IPS-15b (cell line): ENCODE measurements at regions not wholly inside any gene's neighbourhood (a gene's known extent, or its start where the extent isn't known, plus 50 kb on each side); places are given as distances from the start of the nearest gene placed in this dataset.

Experiments used
- H3K27me3 ChIP-seq: one replicate; pipeline ENCODE4 v1.6.1; 2013; ENCODE audit warnings: low read length; ENCODE audit not compliant: control insufficient read depth, insufficient read depth
- H3K36me3 ChIP-seq: one replicate; pipeline ENCODE4 v1.6.1; 2013; ENCODE audit warnings: low read length; ENCODE audit not compliant: control insufficient read depth, insufficient read depth
- H3K4me1 ChIP-seq: one replicate; pipeline ENCODE4 v1.6.1; 2013; ENCODE audit warnings: mild to moderate bottlenecking, low read length; ENCODE audit not compliant: control insufficient read depth, insufficient read depth
- H3K4me3 ChIP-seq: one replicate; pipeline ENCODE4 v1.5.1; 2013; ENCODE audit warnings: low read depth, low read length
- H3K9ac ChIP-seq: one replicate; pipeline ENCODE4 v1.6.1; 2013; ENCODE audit warnings: low read depth, mild to moderate bottlenecking, low read length
- H3K9me3 ChIP-seq: one replicate; pipeline ENCODE4 v1.6.1; 2013; ENCODE audit warnings: mild to moderate bottlenecking, low read length; ENCODE audit not compliant: control insufficient read depth, insufficient read depth

DNA sequence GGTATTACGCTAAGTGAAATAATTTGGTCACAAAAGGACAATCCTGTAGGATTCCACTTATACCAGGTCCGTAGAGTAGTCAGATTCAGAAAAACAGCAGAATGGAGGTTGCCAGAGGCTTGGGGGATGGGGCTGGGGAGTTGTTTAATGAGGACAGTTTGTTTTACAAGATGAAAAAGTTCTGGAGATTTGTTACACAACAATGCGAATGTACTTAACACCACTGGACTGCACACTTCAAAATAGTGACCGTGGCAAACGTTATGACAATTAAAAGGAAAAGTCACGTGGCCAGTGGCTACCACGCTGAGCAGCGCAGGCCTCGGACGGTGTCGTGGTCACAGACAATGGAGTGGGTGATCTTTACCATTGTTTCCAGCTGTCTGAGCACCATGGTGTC is 338.1 kb downstream of the SEC14L1 start:
- peak overlapping the region; percentile 14 for H3K9ac ChIP-seq
- no peak overlapping the region for H3K4me3 ChIP-seq
- H3K9me3 ChIP-seq, result no peaks in the 10 kb centered on the region
- peaks cover 20% of the 10 kb centered on the region for H3K4me1 ChIP-seq
- H3K36me3 ChIP-seq, result peaks cover 23% of the 10 kb centered on the region
- no peaks in the 10 kb centered on the region for H3K27me3 ChIP-seq

DNA sequence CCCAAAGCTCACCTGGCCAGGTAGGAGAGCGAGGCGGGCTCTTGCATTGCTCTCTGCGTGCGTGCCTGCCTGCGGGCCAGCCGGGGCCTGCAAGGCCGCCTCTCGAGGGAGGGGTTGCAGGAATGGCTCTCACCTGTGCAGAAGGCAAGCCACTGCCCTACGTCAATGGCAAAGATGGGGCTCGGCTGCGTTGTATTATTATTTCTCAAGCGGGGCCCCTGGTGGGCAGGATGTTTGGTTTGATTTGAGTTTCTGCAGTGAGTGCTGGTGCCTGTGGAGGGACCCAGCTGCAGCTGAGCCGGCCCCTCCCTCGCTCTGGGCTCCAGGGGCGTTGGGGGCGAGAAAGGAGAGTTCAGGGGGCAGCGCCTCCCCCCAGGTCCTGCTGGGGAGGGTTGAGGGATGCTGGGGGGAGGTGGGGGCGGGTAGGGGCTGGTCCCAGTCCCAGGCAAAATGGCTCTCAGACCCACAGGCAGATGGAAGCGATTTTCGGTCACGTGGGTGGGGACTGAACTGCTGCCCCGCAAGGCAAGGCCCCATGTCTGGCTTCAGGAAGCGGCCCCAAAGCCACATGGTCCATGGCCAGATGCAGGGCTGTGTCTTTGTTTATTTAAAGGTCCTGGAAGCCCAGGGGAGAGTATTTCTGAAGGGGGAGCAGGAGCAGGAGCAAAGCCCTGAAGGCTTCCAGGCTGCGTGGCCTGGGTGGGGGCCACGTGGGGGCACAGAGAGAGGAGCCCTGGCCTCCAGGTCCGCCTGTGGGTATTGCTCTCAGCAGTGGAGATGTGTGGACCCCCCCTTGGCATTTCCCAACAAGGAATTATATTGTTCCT is 338.8 kb downstream of the SEC14L1 start:
- Histone ChIP-seq H3K36me3 (peaks cover 26% of the 10 kb centered on the region), H3K9me3 (no peaks in the 10 kb centered on the region), H3K4me1 (peaks cover 20% of the 10 kb centered on the region), H3K4me3 (no peak overlapping the region), H3K27me3 (no peaks in the 10 kb centered on the region), H3K9ac (no peak overlapping the region)

DNA sequence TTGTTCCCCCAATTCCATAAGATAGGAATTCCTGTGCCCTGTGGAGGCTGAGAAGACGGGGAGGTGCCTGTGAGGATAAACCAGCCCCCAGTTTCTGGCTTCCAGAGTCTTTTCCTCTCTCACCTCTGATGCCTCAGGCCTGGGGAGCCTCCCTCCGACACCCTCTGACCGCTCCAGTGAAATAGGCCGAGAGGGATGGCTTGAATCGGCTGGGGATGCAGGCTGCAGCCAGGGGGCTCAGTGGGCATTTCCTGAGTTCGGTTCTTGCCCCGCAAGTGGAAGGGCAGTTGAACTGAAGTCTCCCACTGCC is 339.4 kb downstream of the SEC14L1 start:
- no peaks in the 10 kb centered on the region for H3K9me3 ChIP-seq
- H3K4me1 ChIP-seq, result peaks cover 20% of the 10 kb centered on the region
- H3K4me3 ChIP-seq, result no peak overlapping the region
- no peak overlapping the region for H3K9ac ChIP-seq
- peaks cover 26% of the 10 kb centered on the region for H3K36me3 ChIP-seq
- no peaks in the 10 kb centered on the region for H3K27me3 ChIP-seq

DNA sequence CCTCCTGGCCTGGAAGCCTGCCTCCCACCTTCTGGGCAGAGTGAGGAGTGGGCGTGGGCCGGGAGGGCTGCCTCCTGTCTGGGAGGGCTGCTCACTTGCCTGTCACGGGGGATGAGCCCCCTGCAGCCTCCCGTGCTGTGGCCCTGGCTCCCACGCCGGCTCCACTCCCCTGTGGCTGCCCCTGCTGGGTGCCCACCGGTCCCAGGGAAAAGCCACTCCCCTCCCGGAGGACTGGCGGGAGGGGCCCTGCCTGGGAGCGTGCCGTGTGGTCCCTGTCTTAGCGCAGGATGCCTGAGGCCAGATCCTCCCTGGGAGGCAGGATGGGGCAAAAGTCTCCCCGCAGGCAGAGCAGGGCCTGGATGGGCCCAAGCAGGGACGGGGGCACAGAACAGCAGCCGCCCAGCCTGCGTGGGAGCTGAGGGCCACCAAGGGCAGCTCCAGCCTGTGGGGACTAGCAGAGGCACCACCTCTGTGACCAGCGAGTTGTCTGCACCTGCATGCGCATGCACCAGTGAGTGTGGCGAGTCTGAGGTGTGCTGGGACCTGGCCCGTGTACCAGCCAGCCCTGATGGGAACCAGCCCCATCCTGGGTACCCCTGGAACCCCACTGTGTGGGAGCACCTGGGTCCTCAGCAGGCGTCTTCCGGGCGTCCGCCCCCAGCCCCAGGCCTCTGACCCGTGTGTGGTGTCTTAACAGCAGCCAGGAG is 339.9 kb downstream of the SEC14L1 start:
- Histone ChIP-seq H3K4me1 (peaks cover 20% of the 10 kb centered on the region), H3K9ac (no peak overlapping the region)

DNA sequence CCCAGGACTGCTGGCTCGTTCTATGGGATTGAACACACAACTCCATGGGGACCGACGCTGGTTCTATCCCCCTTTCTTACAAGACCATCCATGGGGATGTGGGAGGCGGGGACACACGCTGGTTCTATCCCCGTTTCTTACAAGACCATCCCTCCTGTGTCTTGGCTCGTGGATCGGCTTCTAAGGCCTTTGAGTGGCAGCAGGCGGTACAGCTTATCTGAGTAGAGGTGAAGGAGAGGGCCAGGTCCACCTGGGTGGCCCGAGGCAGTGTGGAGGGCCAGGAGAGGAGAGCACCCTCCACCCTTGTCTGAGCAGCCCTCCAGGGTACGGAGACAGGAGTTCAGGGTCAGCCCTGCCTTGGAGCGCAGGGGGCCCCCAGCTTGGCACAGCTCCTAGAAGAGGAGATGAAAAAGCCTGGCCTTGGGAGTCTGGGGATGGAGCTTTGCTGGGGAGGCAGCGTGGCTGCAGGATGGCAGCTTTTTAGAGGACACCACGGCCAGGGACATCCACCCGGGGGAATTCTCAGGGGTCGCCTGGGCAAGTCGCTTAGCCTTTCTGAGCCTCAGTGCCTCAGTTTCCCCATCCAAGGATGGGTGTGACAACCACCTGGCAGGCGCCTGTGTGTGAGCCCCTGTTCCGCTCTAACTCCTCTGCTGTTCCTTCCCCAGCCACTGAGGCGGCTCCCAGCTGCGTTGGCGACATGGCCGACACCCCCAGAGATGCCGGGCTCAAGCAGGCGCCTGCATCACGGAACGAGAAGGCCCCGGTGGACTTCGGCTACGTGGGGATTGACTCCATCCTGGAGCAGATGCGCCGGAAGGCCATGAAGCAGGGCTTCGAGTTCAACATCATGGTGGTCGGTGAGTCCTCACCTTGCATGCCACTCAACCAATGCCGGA is 341.0 kb downstream of the SEC14L1 start:
- peaks cover 26% of the 10 kb centered on the region for H3K36me3 ChIP-seq
- H3K9me3 ChIP-seq, result no peaks in the 10 kb centered on the region
- no peak overlapping the region for H3K4me3 ChIP-seq
- no peak overlapping the region for H3K9ac ChIP-seq
- no peaks in the 10 kb centered on the region for H3K27me3 ChIP-seq
- peaks cover 18% of the 10 kb centered on the region for H3K4me1 ChIP-seq

More for the DNA sequence above, 339.9 kb downstream of the SEC14L1 start:
- H3K36me3 ChIP-seq, result peaks cover 26% of the 10 kb centered on the region
- no peaks in the 10 kb centered on the region for H3K27me3 ChIP-seq
- no peaks in the 10 kb centered on the region for H3K9me3 ChIP-seq
- H3K4me3 ChIP-seq, result no peak overlapping the region

DNA sequence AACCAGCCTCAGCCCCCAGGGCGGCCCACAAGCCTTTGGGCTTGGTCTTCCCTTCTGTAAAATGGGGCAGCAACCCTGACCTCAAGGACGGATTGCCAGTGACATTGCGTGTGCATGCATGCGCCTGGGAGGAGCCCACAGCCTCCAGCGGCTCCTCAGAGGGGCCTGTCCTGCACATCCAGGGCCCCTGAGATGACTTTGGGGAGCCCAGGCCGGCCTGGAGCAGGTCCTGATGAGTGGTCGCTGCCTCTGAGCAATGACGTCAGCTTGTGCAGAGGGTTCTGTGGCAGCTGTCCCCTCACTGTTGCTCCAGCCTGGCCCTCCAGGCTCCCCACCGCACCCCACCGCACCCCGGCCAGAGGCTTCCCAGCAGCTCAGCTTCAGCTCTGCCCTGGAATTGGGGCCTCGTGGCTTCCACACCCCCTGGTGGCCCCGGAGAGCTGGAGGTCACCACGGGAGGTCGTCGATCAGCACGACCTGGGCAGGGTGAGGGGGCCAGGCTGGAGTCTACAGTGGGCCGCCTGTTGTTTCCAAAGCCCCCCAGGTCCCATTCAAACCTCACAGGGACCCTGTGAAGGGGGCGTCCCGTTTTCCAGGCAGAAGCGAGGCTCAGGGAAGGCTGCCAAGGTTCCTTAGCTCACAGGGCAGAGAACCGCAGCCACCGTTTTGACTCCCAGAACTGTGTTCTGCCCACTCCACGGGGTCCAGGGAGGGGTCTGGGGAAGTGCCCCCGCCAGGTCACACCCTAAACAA is 341.8 kb downstream of the SEC14L1 start:
- H3K36me3 ChIP-seq, result peaks cover 34% of the 10 kb centered on the region
- no peaks in the 10 kb centered on the region for H3K9me3 ChIP-seq
- no peak overlapping the region for H3K4me3 ChIP-seq
- peaks cover 11% of the 10 kb centered on the region for H3K4me1 ChIP-seq
- no peak overlapping the region for H3K9ac ChIP-seq
- H3K27me3 ChIP-seq, result no peaks in the 10 kb centered on the region

DNA sequence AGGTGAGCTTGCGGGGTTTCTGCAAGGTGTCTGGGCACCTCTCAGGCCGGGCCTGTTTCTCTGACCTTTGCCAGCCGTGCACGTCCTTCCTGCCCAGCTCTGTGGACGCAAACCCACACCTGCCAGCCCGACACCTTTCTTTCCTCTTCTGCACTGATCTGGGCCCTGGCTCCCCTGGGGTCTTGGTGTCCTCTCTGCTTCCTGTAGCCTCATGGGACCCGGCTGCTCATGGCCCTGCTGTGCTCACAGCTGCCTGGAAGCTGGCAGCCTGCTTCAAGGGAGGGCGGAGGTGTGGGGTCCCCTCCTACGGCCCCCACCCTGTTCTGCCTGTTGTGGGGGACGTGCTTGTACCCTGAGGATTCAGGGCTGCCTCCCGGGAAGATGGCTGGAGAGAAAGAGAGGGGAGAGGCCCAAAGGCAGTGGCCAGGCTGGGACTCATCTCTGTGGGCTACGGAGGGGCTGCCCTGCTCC is 342.4 kb downstream of the SEC14L1 start:
- Histone ChIP-seq H3K4me1 (peaks cover 11% of the 10 kb centered on the region), H3K36me3 (peaks cover 40% of the 10 kb centered on the region), H3K27me3 (no peaks in the 10 kb centered on the region), H3K4me3 (no peak overlapping the region), H3K9me3 (no peaks in the 10 kb centered on the region), H3K9ac (no peak overlapping the region)

DNA sequence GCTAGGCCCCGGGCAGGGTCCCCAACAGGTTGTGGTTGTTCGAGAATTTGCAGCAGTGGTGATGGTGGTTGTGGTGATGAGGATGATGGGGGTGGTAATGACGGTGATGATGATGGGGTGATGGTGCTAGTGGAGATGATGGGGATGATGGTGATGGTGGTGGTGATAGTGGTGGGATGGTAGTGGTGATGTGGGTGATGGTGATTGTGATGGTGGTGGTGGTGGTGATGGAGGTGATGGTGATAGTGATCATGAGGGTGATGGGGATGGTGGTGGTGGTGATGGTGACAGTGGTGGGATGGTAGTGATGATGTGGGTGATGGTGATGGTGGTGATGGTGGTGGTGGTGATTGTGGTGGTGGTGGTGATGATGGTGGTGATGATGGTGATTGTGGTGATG is 343.3 kb downstream of the SEC14L1 start:
- Histone ChIP-seq H3K27me3 (no peaks in the 10 kb centered on the region), H3K4me3 (no peak overlapping the region), H3K9ac (no peak overlapping the region), H3K4me1 (peaks cover 6% of the 10 kb centered on the region), H3K9me3 (no peaks in the 10 kb centered on the region), H3K36me3 (peaks cover 50% of the 10 kb centered on the region)

DNA sequence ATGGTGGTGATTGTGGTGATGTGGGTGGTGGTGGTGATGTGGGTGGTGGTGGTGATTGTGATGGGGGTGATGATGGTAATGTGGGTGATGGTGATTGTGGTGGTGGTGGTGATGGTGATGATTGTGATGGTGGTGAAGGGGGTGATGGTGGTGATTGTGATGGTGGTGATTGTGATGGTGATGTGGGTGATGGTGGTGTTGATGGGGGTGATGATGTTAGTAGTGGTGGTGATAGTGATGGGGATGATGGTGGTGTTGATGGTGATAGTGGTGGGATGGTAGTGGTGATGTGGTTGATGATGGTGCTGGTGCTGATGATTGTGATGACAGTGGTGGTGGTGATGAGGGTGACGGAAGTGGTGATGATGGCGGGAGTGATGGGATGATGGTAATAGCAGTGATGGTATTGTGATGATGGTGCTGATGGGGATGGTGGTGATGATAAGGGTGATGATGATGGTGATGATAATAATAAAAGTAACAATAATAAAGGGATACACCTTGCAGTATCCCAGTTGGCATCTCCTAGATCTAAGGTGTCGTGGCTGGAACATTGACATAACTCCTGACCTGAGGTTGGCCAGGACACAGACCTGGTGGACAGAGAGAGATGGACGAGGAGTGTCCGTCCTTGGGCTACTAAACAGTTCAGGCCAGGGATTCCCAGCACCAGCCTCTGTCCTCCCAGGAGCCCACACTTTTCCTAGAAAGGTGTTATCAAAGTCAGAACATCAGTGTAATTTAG is 344.5 kb downstream of the SEC14L1 start:
- H3K36me3 ChIP-seq, result peaks cover 61% of the 10 kb centered on the region
- no peak overlapping the region for H3K9ac ChIP-seq
- no peak overlapping the region for H3K4me3 ChIP-seq
- peaks cover 1% of the 10 kb centered on the region for H3K4me1 ChIP-seq
- H3K9me3 ChIP-seq, result no peaks in the 10 kb centered on the region
- H3K27me3 ChIP-seq, result no peaks in the 10 kb centered on the region

DNA sequence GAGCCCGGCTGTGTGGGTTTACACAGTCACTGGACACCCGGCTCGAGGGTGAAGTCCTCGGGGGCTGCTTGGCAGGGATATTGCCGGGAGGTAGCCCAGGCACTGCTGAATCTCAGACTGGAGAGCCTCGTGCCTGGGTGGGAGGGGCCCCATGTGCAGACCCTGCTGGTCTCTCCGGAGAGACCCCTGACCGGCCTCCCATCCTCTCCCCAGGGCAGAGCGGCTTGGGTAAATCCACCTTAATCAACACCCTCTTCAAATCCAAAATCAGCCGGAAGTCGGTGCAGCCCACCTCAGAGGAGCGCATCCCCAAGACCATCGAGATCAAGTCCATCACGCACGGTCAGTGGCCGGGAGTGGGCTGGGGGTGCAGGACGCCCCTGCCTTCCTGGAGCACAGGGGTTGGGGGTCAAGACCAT is 346.5 kb downstream of the SEC14L1 start:
- no peaks in the 10 kb centered on the region for H3K4me1 ChIP-seq
- no peak overlapping the region for H3K4me3 ChIP-seq
- peaks cover 68% of the 10 kb centered on the region for H3K36me3 ChIP-seq
- no peaks in the 10 kb centered on the region for H3K27me3 ChIP-seq
- H3K9me3 ChIP-seq, result no peaks in the 10 kb centered on the region
- no peak overlapping the region for H3K9ac ChIP-seq
